ENCODE measurements at regions not wholly inside any gene's neighbourhood (a gene's known extent, or its start where the extent isn't known, plus 50 kb on each side); places are given as distances from the start of the nearest gene placed in this dataset.

DNA sequence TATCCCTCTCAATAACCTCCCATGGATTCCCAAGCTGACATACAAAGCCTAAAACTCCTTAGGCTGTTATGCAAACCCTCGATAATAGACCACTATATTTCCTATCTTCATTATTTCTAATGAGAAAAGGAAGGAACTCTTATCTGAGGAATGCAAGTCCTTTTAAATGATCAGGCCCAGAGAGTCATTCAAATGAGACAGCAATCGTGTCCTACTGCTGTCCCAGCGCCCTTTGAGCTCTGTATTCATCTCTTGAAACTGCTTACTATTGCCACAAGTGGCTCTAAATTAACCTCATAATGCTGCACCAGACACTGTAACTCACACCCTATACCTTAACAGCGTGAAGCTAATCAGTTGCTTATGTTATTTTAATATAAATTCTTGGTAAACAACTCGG is 182.1 kb upstream of the NAMPT start:
- no peak overlapping the region for H3K9ac ChIP-seq (ENCODE audit: low read length)
- peaks cover 1% of the 10 kb centered on the region for H3K79me1 ChIP-seq (ENCODE audit: low read length)
- no peak overlapping the region for H3K4me3 ChIP-seq (ENCODE audit: low read depth, low read length)
- no peak overlapping the region for H3K18ac ChIP-seq (ENCODE audit: low read length)
- H4K8ac ChIP-seq (ENCODE audit: low read depth, low read length): no peak overlapping the region
- no peak overlapping the region for H2AK5ac ChIP-seq (ENCODE audit: low read length)
- peaks cover 2 to 5% of the 10 kb centered on the region in 2 experiments for H3K4me1 ChIP-seq (ENCODE audit: control insufficient read depth in 1 of 2, insufficient read depth in 2 of 2, low read length in 2 of 2)
- WGBS (ENCODE audit: extremely low coverage, insufficient coverage, insufficient read length): no CpG with 5 or more reads among the region's 5 CpGs
- no peak overlapping the region for H3K14ac ChIP-seq (ENCODE audit: low read length)
- H3K4me2 ChIP-seq (ENCODE audit: low read length): no peak overlapping the region
- H3K36me3 ChIP-seq (ENCODE audit: control insufficient read depth in 1 of 2, insufficient read depth in 2 of 2, low read length in 2 of 2): no peaks in the 10 kb centered on the region
- no peak overlapping the region for H2BK12ac ChIP-seq (ENCODE audit: low read length)
- H2BK5ac ChIP-seq (ENCODE audit: low read depth, low read length, poor library complexity): no peak overlapping the region
- H2AFZ ChIP-seq (ENCODE audit: insufficient read depth, low read length, poor library complexity): no peak overlapping the region
- H3K27ac ChIP-seq (ENCODE audit: low read depth, low read length): no peak overlapping the region
- no peaks in the 10 kb centered on the region for H3K79me2 ChIP-seq (ENCODE audit: control insufficient read depth, insufficient read depth, low read length, poor library complexity)
- no peak overlapping the region for H2BK120ac ChIP-seq (ENCODE audit: insufficient read depth, low read length, poor library complexity)
- H3K4ac ChIP-seq (ENCODE audit: low read depth, low read length): no peak overlapping the region
- no peak for DNase-seq
- no peaks in the 10 kb centered on the region for H3K27me3 ChIP-seq (ENCODE audit: insufficient read depth, low read length)
- no peak overlapping the region for H4K12ac ChIP-seq (ENCODE audit: low read depth, low read length)
- H3K23ac ChIP-seq (ENCODE audit: low read length): no peak overlapping the region
- no peaks in the 10 kb centered on the region for H3K9me3 ChIP-seq (ENCODE audit: insufficient read depth, low read depth, low read length)
- no peak overlapping the region for H4K91ac ChIP-seq (ENCODE audit: low read depth, low read length)

DNA sequence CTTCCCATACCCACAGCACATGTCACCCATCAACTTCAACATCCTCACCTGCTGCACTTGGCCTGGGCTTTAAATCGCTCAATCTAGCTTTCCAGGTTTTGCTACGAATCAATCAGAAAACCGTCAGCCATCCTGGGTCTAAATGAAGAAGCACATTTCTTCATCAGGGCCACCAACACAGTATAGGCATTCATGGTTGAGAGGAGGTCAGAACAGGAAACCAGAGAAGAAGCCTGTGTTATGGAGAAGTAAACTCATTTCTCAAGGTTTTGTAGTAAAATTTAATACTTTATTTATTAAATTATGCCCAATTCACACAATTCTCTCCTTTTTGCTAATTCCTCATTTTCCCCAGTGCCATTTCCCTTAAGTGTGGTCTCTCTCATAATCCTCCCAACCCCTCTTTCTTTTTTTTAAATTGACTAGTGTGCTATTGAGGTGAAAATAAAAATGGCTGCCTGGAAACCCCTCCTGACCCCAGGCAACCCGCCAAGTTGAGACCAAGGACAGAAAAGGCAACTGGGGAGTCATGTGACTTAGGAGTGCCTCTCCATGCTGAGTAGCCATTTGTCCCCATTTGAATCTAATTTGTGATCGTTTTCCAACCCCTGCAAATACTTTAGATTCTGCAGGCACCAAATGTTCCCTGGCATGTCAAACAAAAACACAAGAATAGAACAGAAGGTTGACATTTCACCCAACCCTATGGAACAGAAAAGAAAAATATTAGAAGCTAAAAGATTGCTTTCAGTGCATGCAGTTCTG is 181.1 kb upstream of the NAMPT start:
- no peak overlapping the region for H3K23ac ChIP-seq (ENCODE audit: low read length)
- H2BK120ac ChIP-seq (ENCODE audit: insufficient read depth, low read length, poor library complexity): no peak overlapping the region
- H3K4me1 ChIP-seq (ENCODE audit: control insufficient read depth in 1 of 2, insufficient read depth in 2 of 2, low read length in 2 of 2): peaks cover 3 to 13% of the 10 kb centered on the region in 2 experiments
- no CpG with 5 or more reads among the region's 5 CpGs for WGBS (ENCODE audit: extremely low coverage, insufficient coverage, insufficient read length)
- H3K79me2 ChIP-seq (ENCODE audit: control insufficient read depth, insufficient read depth, low read length, poor library complexity): no peaks in the 10 kb centered on the region
- no peak overlapping the region for H2BK12ac ChIP-seq (ENCODE audit: low read length)
- H3K27me3 ChIP-seq (ENCODE audit: insufficient read depth, low read length): no peaks in the 10 kb centered on the region
- H3K79me1 ChIP-seq (ENCODE audit: low read length): peaks cover 5% of the 10 kb centered on the region
- H4K91ac ChIP-seq (ENCODE audit: low read depth, low read length): no peak overlapping the region
- H2AK5ac ChIP-seq (ENCODE audit: low read length): no peak overlapping the region
- no peak overlapping the region for H3K27ac ChIP-seq (ENCODE audit: low read depth, low read length)
- no peak overlapping the region for H3K18ac ChIP-seq (ENCODE audit: low read length)
- H4K8ac ChIP-seq (ENCODE audit: low read depth, low read length): no peak overlapping the region
- DNase-seq: no peak
- no peak overlapping the region for H2BK5ac ChIP-seq (ENCODE audit: low read depth, low read length, poor library complexity)
- no peak overlapping the region for H4K12ac ChIP-seq (ENCODE audit: low read depth, low read length)
- H3K4me2 ChIP-seq (ENCODE audit: low read length): no peak overlapping the region
- H3K9me3 ChIP-seq (ENCODE audit: insufficient read depth, low read depth, low read length): no peaks in the 10 kb centered on the region
- H3K14ac ChIP-seq (ENCODE audit: low read length): no peak overlapping the region
- no peak overlapping the region for H2AFZ ChIP-seq (ENCODE audit: insufficient read depth, low read length, poor library complexity)
- H3K4ac ChIP-seq (ENCODE audit: low read depth, low read length): no peak overlapping the region
- no peak overlapping the region for H3K9ac ChIP-seq (ENCODE audit: low read length)
- no peaks in the 10 kb centered on the region for H3K36me3 ChIP-seq (ENCODE audit: control insufficient read depth in 1 of 2, insufficient read depth in 2 of 2, low read length in 2 of 2)
- H3K4me3 ChIP-seq (ENCODE audit: low read depth, low read length): no peak overlapping the region

DNA sequence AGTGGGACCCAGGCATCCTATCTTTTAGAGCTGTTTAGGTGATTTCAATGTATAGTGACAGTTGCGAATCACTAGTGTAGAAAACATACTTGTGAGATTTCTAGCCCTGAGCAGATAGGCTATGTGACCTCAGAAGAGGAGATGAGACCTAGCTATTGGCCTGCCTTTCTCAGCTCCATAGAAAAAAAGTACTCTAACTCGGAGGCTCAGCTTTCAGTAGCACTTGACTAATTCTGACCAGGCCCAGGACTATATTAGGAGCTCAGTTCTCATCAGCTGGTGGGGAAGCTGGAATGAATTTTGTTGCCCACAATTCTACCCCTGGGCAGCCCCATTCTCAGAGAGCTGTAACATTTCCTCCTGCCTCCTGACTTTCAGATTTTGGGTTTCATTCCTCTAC is 179.9 kb upstream of the NAMPT start:
- no peak for DNase-seq
- H2BK120ac ChIP-seq (ENCODE audit: insufficient read depth, low read length, poor library complexity): no peak overlapping the region
- no peak overlapping the region for H3K27ac ChIP-seq (ENCODE audit: low read depth, low read length)
- no peak overlapping the region for H2AK5ac ChIP-seq (ENCODE audit: low read length)
- H4K91ac ChIP-seq (ENCODE audit: low read depth, low read length): no peak overlapping the region
- peaks cover 5% of the 10 kb centered on the region for H3K79me1 ChIP-seq (ENCODE audit: low read length)
- H3K79me2 ChIP-seq (ENCODE audit: control insufficient read depth, insufficient read depth, low read length, poor library complexity): no peaks in the 10 kb centered on the region
- no peak overlapping the region for H3K18ac ChIP-seq (ENCODE audit: low read length)
- H2BK5ac ChIP-seq (ENCODE audit: low read depth, low read length, poor library complexity): no peak overlapping the region
- no CpG with 5 or more reads among the region's 2 CpGs for WGBS (ENCODE audit: extremely low coverage, insufficient coverage, insufficient read length)
- H3K4me3 ChIP-seq (ENCODE audit: low read depth, low read length): no peak overlapping the region
- no peak overlapping the region for H3K14ac ChIP-seq (ENCODE audit: low read length)
- no peaks in the 10 kb centered on the region for H3K36me3 ChIP-seq (ENCODE audit: control insufficient read depth in 1 of 2, insufficient read depth in 2 of 2, low read length in 2 of 2)
- H3K9me3 ChIP-seq (ENCODE audit: insufficient read depth, low read depth, low read length): no peaks in the 10 kb centered on the region
- H4K8ac ChIP-seq (ENCODE audit: low read depth, low read length): no peak overlapping the region
- H3K9ac ChIP-seq (ENCODE audit: low read length): no peak overlapping the region
- no peak overlapping the region for H2BK12ac ChIP-seq (ENCODE audit: low read length)
- no peak overlapping the region for H2AFZ ChIP-seq (ENCODE audit: insufficient read depth, low read length, poor library complexity)
- H4K12ac ChIP-seq (ENCODE audit: low read depth, low read length): no peak overlapping the region
- H3K4ac ChIP-seq (ENCODE audit: low read depth, low read length): no peak overlapping the region
- H3K23ac ChIP-seq (ENCODE audit: low read length): no peak overlapping the region
- H3K4me2 ChIP-seq (ENCODE audit: low read length): no peak overlapping the region
- peaks cover 3 to 19% of the 10 kb centered on the region in 2 experiments for H3K4me1 ChIP-seq (ENCODE audit: control insufficient read depth in 1 of 2, insufficient read depth in 2 of 2, low read length in 2 of 2)
- no peaks in the 10 kb centered on the region for H3K27me3 ChIP-seq (ENCODE audit: insufficient read depth, low read length)

- H3K18ac ChIP-seq (ENCODE audit: low read length): no peak overlapping the region
- DNase-seq: no peak
- no CpG with 5 or more reads among the region's 2 CpGs for WGBS (ENCODE audit: extremely low coverage, insufficient coverage, insufficient read length)
- H2AFZ ChIP-seq (ENCODE audit: insufficient read depth, low read length, poor library complexity): no peak overlapping the region
- H3K4me1 ChIP-seq (ENCODE audit: control insufficient read depth in 1 of 2, insufficient read depth in 2 of 2, low read length in 2 of 2): peaks cover 3 to 19% of the 10 kb centered on the region in 2 experiments
- H3K79me2 ChIP-seq (ENCODE audit: control insufficient read depth, insufficient read depth, low read length, poor library complexity): no peaks in the 10 kb centered on the region
- no peak overlapping the region for H3K27ac ChIP-seq (ENCODE audit: low read depth, low read length)
- H3K4me2 ChIP-seq (ENCODE audit: low read length): no peak overlapping the region
- H3K14ac ChIP-seq (ENCODE audit: low read length): no peak overlapping the region
- no peak overlapping the region for H2BK120ac ChIP-seq (ENCODE audit: insufficient read depth, low read length, poor library complexity)
- H3K4ac ChIP-seq (ENCODE audit: low read depth, low read length): no peak overlapping the region
- no peak overlapping the region for H4K91ac ChIP-seq (ENCODE audit: low read depth, low read length)
- no peak overlapping the region for H3K4me3 ChIP-seq (ENCODE audit: low read depth, low read length)
- no peak overlapping the region for H2BK12ac ChIP-seq (ENCODE audit: low read length)
- H4K12ac ChIP-seq (ENCODE audit: low read depth, low read length): no peak overlapping the region
- peaks cover 5% of the 10 kb centered on the region for H3K79me1 ChIP-seq (ENCODE audit: low read length)
- H3K9ac ChIP-seq (ENCODE audit: low read length): no peak overlapping the region
- no peak overlapping the region for H4K8ac ChIP-seq (ENCODE audit: low read depth, low read length)
- no peaks in the 10 kb centered on the region for H3K36me3 ChIP-seq (ENCODE audit: control insufficient read depth in 1 of 2, insufficient read depth in 2 of 2, low read length in 2 of 2)
- H3K23ac ChIP-seq (ENCODE audit: low read length): no peak overlapping the region
- no peaks in the 10 kb centered on the region for H3K9me3 ChIP-seq (ENCODE audit: insufficient read depth, low read depth, low read length)
- H3K27me3 ChIP-seq (ENCODE audit: insufficient read depth, low read length): no peaks in the 10 kb centered on the region
- no peak overlapping the region for H2BK5ac ChIP-seq (ENCODE audit: low read depth, low read length, poor library complexity)
- H2AK5ac ChIP-seq (ENCODE audit: low read length): no peak overlapping the region
Measured at GRCh38 chr7:106463851-106464611, 179.2 kb upstream of the NAMPT start.
